Heart right ventricle (tissue), 16 donors: ENCODE measurements at regions not wholly inside any gene's neighbourhood (a gene's known extent, or its start where the extent isn't known, plus 50 kb on each side); places are given as distances from the start of the nearest gene placed in this dataset.

ENCODE experiments used
- ATAC-seq, 8 donors: fragments of 200-7000 bp; cut with Tn5 transposase; one replicate each; pipeline ENCODE4 v1.9.1; 2020; ENCODE audit warnings: mild to moderate bottlenecking in 8 of 8, moderate library complexity in 8 of 8, moderate number of reproducible peaks in 1 of 8
- DNase-seq, 2 donors: peaks; one replicate each; pipeline ENCODE4 v3.0.0-alpha.2; 2020
- H3K27ac ChIP-seq, 10 donors: fragments of 200-600 bp; sonication (generic) in 2 of 10; one replicate each; pipeline versions ENCODE4 v1.5.0 to v1.8.0; 2020 to 2022; ENCODE audit warnings: mild to moderate bottlenecking in 3 of 10
- H3K27me3 ChIP-seq, 7 donors: fragments of 200-600 bp; one replicate each; pipeline ENCODE4 v1.8.0; 2021 to 2022; ENCODE audit warnings: mild to moderate bottlenecking in 2 of 7
- H3K36me3 ChIP-seq, 9 donors: fragments of 200-600 bp; sonication (generic) in 1 of 9; one replicate each; pipeline versions ENCODE4 v1.5.0 to v1.8.0; 2020 to 2022; ENCODE audit warnings: mild to moderate bottlenecking in 2 of 9
- H3K4me1 ChIP-seq, 9 donors: fragments of 200-600 bp; sonication (generic) in 1 of 9; one replicate each; pipeline versions ENCODE4 v1.5.0 to v1.8.0; 2020 to 2022; ENCODE audit warnings: mild to moderate bottlenecking in 4 of 9
- H3K4me3 ChIP-seq, 10 donors: fragments of 200-600 bp; sonication (generic) in 2 of 10; one replicate each; pipeline versions ENCODE4 v1.5.0 to v1.8.0; 2020 to 2022; ENCODE audit warnings: mild to moderate bottlenecking in 7 of 10, moderate library complexity in 2 of 10
- H3K9me3 ChIP-seq, 11 donors: fragments of 200-600 bp in 10 of 11; sonication (generic) in 2 of 11; one replicate each; pipeline versions ENCODE4 v1.5.0 to v1.8.0; 2013 to 2022; ENCODE audit warnings: mild to moderate bottlenecking in 2 of 11, control low read depth in 1 of 11, moderate library complexity in 1 of 11
- CTCF ChIP-seq, 9 donors: fragments of 200-600 bp; sonication (generic) in 2 of 9; IDR thresholded peaks; one replicate each; pipeline versions ENCODE4 v1.5.0 to v1.8.0; 2021 to 2022; ENCODE audit warnings: antibody characterized with exemption in 9 of 9, mild to moderate bottlenecking in 5 of 9, moderate library complexity in 1 of 9
- WGBS, 2 donors: extraction: QIAGEN DNeasy Blood & Tissue Kit; methylation state at CpG; one replicate each; pipeline ENCODE4 v1.1.7; 2013; ENCODE audit warnings: inconsistent platforms in 1 of 2; 5-methylcytosine and 5-hydroxymethylcytosine counted together
- intact Hi-C, 10 donors: fragments of 100-400 bp; cut with DNase I; formaldehyde crosslinking; loops; one replicate each; pipeline versions ENCODE4 v1.11.1 to v1.14.2; 2022
- donor health status: Arrhythmogenic right ventricular cardiomyopathy.
- donor health status: ischemic (EF 13 %, LVEDD 7.1; RV severe dilation, severe dysfunction).
- donor health status: healthy with polysubstance abuse.
- donor health status: DM: no; HTN: yes; CAD: no.
- donor health status: DM: no; HTN: no; CAD: no.
- donor health status: ischemic (EF 25% LVEDD 6.9; RV normal size, moderate dysfunction).
- donor health status: ischemic (EF 25% LVEDD 5.7; RV mildly dilated, moderate dysfunction).
- donor health status: healthy.
- donor health status: DM: yes; HTN: yes; CAD: no.
- donor health status: Ischemic cardiomyopathy.
- donor health status: ischemic (EF 35%, LVEDD 5.7; RV mildly dilated, moderate dysfunction).
- donor health status: nonischemic (EF 11% LVEDD 7.7; RV severe dilation, severe dysfunction).
- donor health status: DM: yes; HTN: yes; CAD: no.
- donor health status: PGD.
- donor health status: ischemic (EF 29% LVEDD 5.4; RV normal size, mild dysfunction).
- donor health status: nonischemic (EF 23%, LVEDD 6.1; RV moderate dilation, normal function).

- Histone ChIP-seq H3K4me1 (peaks cover 0 to 2% (median 0%) of the 10 kb centered on the region in 9 donors), H3K9me3 (peaks cover 0 to 16% (median 8%) of the 10 kb centered on the region in 11 donors), H3K36me3 (no peaks in the 10 kb centered on the region), H3K4me3 (no peak overlapping the region), H3K27me3 (no peaks in the 10 kb centered on the region), H3K27ac (no peak overlapping the region)
- intact Hi-C loops = no loop called here
- WGBS, 2 donors = 82 to 93% methylated on average over 4 of the region's 4 CpGs
- no peak for TF ChIP-seq CTCF (IDR thresholded peaks at IDR 0.05)
- ATAC-seq = no peak
- DNase-seq = no peak
Measured at GRCh38 chr2:133713049-133713580, 144.9 kb upstream of the NCKAP5 start.

- ATAC-seq (no peak), DNase-seq (no peak)
- intact Hi-C loops = no loop called here
- Histone ChIP-seq H3K4me3 (no peak overlapping the region), H3K27me3 (no peaks in the 10 kb centered on the region), H3K36me3 (no peaks in the 10 kb centered on the region), H3K9me3 (no peaks in the 10 kb centered on the region), H3K4me1 (peaks cover 0 to 13% (median 0%) of the 10 kb centered on the region in 9 donors), H3K27ac (no peak overlapping the region)
- TF ChIP-seq CTCF (IDR thresholded peaks at IDR 0.05) = no peak
- WGBS, 2 donors = 67 to 84% methylated on average over 3 of the region's 3 CpGs
Measured at GRCh38 chr2:133716166-133716565, 147.9 kb upstream of the NCKAP5 start.

- H3K4me3 ChIP-seq = no peak overlapping the region
- H3K27me3 ChIP-seq = no peaks in the 10 kb centered on the region
- intact Hi-C loops = no loop called here
- 57 to 63% methylated on average over 3 of the region's 3 CpGs for WGBS, 2 donors
- peaks cover 0 to 13% (median 0%) of the 10 kb centered on the region in 9 donors for H3K4me1 ChIP-seq
- DNase-seq = no peak
- no peak overlapping the region for H3K27ac ChIP-seq
- H3K36me3 ChIP-seq = no peaks in the 10 kb centered on the region
- no peak for ATAC-seq
- peaks cover 0 to 3% (median 0%) of the 10 kb centered on the region in 11 donors for H3K9me3 ChIP-seq
- no peak for TF ChIP-seq CTCF (IDR thresholded peaks at IDR 0.05)
Measured at GRCh38 chr2:133717497-133717896, 149.2 kb upstream of the NCKAP5 start.

- H3K4me3 ChIP-seq = no peak overlapping the region
- ATAC-seq (peak; percentile 76 to 95 (median 93)), DNase-seq (peak; percentile 33 to 70)
- intact Hi-C loops = no loop called here
- no peaks in the 10 kb centered on the region for H3K36me3 ChIP-seq
- peaks cover 0 to 3% (median 0%) of the 10 kb centered on the region in 11 donors for H3K9me3 ChIP-seq
- 50 to 54% methylated on average over 7 of the region's 7 CpGs for WGBS, 2 donors
- H3K27me3 ChIP-seq = no peaks in the 10 kb centered on the region
- no peak for TF ChIP-seq CTCF (IDR thresholded peaks at IDR 0.05)
- peak overlapping the region in 4 of 10 donors; percentile 22 to 44 (median 35) for H3K27ac ChIP-seq
- peaks cover 0 to 13% (median 0%) of the 10 kb centered on the region in 9 donors for H3K4me1 ChIP-seq
Measured at GRCh38 chr2:133718688-133719201, 150.5 kb upstream of the NCKAP5 start.
